ENCODE measurements at regions not wholly inside any gene's neighbourhood (a gene's known extent, or its start where the extent isn't known, plus 50 kb on each side); places are given as distances from the start of the nearest gene placed in this dataset.

GRCh38 chr11:113615773-113616172 is 90.3 kb downstream of the TMPRSS5 start:
- TF ChIP-seq, protein P1, sequence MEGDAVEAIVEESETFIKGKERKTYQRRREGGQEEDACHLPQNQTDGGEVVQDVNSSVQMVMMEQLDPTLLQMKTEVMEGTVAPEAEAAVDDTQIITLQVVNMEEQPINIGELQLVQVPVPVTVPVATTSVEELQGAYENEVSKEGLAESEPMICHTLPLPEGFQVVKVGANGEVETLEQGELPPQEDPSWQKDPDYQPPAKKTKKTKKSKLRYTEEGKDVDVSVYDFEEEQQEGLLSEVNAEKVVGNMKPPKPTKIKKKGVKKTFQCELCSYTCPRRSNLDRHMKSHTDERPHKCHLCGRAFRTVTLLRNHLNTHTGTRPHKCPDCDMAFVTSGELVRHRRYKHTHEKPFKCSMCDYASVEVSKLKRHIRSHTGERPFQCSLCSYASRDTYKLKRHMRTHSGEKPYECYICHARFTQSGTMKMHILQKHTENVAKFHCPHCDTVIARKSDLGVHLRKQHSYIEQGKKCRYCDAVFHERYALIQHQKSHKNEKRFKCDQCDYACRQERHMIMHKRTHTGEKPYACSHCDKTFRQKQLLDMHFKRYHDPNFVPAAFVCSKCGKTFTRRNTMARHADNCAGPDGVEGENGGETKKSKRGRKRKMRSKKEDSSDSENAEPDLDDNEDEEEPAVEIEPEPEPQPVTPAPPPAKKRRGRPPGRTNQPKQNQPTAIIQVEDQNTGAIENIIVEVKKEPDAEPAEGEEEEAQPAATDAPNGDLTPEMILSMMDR (IDR thresholded peaks at IDR 0.05; ENCODE audit: low read depth, low read length): no peak
- no peak for TF ChIP-seq EZH2phosphoT487 (IDR thresholded peaks at IDR 0.05; ENCODE audit: low read depth)
